NCI-H524 treated with DMSO at 0.1 percent for 48 hours (cell line): ENCODE measurements at regions not wholly inside any gene's neighbourhood (a gene's known extent, or its start where the extent isn't known, plus 50 kb on each side); places are given as distances from the start of the nearest gene placed in this dataset.

ENCODE experiments used
- DNase-seq: peaks from one replicate; lab custom pipeline; 2025; lab: John Stamatoyannopoulos, UW

DNA sequence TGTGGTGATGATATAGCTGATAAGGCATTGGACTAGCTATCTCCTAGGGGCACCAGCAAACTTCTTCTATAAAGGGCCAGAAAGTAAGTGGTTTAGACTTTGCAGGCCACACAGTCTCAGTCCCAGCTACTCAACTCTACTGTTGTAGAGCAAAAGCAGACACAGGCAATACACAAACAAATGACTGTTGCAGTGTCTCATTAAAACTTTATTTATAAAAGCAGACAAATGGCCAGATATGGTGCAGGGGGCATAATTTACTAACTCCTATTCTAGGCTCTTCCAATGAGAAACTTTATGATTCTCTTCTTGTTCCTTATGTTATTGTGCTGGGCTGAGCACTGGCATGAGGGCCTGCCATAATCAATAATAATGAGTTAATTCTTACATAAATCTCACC, 176.8 kb upstream of the POU3F1 start:
- no peak for DNase-seq

GRCh38 chr1:38222891-38223290, 176.3 kb upstream of the POU3F1 start:
- no peak for DNase-seq

DNA sequence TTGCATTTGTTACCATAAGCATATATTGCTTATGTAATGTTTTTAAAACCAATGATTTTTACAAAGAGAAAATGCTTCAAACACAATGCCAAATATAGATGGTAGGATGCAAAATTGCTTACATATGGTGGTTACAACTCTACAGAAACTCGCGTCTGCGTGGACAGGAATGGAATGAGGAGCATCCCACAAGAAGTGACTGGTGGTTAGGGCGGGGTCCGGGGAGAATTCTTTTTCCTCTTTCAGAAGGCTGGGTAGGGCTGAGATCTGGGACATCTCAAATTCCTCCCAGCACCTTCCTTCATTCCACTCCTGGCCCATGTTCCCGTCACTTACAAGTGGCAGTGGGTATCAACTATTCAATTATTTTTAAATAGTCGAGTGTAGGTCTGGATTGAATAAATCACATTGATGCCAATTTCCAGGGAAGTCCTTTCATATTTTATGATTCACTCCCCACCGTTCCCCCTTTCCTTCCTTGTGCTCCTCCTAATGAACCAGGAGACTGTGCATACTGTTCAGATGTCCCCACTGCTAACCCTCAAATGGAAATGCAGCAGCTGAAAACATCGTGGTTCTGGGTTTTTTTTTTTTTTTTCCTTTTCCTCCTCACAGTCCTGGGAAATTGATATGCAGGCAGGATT, 174.5 kb upstream of the POU3F1 start:
- DNase-seq = no peak

- no peak for DNase-seq
These were observed 170.7 kb upstream of the POU3F1 start for GRCh38 chr1:38217316-38217715.

DNA sequence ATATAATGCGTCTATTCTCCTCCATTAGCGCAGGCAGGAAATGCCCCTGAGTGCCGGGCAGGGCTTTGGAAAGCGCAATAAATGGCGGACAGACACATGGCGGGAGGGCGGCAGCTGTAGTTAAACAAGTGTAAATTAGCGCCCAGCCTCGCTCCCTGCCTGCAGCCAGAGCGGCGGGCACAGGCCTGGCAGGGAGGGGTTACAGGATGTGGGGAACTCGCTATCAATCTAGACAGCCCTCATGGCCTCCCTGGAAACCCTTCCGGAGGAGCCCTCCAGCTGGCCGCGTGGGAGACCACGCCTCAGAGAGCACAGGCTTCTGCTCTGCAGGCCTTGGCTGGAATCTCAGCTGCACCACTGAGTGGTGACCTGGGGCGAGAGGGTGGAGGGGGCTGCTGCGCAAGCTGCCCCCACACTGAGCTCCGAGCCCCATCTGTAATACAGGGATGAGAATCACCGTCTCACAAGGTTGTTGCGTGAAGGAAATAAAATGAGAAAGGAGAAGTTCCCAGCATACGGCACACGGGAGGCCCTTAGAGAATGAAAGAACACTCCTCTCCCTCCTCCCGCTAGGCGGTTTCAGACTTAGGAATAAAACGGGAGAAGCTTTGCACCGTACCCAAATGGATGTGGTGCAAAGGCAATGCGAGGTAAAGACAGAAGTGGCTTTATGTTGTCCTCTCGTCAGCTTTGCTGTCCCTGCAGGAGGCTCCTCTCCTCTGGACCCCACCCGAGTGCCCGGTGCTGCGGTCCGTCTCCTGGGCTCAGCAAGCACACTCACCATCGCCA, 167.2 kb upstream of the POU3F1 start:
- no peak for DNase-seq

GRCh38 chr1:38210895-38211177, 164.2 kb upstream of the POU3F1 start:
- no peak for DNase-seq

DNA sequence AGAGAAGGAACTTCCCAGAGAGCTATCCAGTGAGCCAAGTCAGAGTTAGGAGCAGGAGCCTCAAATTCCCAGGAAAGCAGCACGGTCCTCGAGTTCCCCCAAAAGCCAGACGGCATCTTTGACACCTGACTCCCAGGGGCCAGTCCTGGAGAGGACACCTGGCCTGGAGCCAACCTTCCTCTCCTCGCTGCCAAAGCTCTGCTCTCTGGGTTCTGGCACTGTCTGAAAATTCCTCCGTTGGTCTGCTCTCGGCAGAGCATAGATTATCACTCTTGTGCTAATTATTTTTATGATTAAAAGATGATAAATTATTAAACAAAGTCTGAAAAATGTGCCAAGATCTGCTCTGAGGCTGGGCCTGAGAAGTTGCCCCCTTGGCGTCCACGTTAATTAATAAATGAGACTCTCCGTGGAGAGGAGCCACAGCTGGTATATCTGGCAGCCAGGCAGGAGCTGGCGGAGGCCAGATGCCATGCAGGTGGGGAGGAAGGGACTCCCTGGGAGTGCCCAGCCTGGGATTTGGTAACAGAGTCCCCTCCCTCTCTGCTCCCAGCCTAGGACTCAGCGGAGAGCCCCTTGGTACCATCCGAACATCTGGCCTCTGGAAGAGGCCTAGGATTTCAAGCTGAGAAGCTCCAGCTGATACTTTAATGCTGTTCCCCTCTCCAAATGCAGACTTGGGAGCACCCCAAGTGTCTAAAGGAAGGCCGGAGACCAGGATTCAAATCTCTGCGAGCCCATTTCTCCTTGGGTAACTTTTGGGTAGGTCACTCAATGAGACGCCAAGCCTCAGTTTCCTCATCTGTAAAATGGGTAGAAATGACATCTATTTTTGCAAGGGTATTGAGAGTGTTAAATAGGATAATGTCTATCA, 163.7 kb upstream of the POU3F1 start:
- peak; percentile 79 for DNase-seq

- DNase-seq = no peak
These were observed 162.4 kb upstream of the POU3F1 start for GRCh38 chr1:38208716-38209632.

- no peak for DNase-seq
These were observed 161.3 kb upstream of the POU3F1 start for GRCh38 chr1:38207906-38208305.

- no peak for DNase-seq
These were observed 160.7 kb upstream of the POU3F1 start for GRCh38 chr1:38207275-38207674.

DNA sequence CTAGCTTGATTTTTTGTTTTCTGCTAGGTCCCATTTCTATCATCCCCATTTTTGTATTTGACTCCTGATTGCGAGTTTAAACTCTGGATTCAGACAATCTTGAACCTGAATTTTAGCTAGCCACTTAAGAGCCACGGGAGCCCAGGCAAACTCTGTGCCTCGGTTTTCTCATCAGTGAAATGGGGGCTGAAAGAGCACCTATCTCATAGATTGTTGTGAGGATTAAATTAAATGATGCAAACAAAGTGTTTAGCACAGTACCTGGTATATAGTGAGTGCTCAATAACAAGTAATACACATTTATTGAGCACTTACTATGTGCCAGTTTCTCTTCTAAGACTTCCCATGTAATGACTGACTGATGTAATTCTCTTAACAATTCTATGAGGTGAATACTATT, 158.1 kb upstream of the POU3F1 start:
- DNase-seq = no peak

GRCh38 chr1:38203441-38203840, 156.8 kb upstream of the POU3F1 start:
- no peak for DNase-seq

GRCh38 chr1:38201431-38201830, 154.8 kb upstream of the POU3F1 start:
- DNase-seq = no peak

DNA sequence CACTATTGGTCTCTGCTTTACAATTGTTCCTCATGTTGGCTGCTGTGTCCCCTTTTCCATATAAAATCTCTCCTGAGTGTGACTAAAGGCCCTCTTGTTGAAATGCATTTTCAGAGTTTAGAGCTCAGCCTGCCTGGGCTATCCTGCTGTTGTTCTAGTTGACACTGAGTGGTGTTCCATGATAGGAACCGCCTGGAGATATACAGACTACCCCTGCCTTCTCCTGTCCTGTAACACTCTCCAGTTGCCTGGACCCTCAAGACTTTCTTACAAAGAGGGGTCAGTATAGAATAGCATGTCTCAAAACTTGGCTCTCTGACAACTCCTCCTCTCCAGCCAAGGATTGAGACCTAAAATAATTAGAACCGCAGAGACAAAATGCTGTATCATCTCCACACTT, 152.0 kb upstream of the POU3F1 start:
- no peak for DNase-seq

GRCh38 chr1:38198099-38198498, 151.5 kb upstream of the POU3F1 start:
- DNase-seq = no peak

- no peak for DNase-seq
These were observed 150.9 kb upstream of the POU3F1 start for GRCh38 chr1:38197312-38198061.

DNA sequence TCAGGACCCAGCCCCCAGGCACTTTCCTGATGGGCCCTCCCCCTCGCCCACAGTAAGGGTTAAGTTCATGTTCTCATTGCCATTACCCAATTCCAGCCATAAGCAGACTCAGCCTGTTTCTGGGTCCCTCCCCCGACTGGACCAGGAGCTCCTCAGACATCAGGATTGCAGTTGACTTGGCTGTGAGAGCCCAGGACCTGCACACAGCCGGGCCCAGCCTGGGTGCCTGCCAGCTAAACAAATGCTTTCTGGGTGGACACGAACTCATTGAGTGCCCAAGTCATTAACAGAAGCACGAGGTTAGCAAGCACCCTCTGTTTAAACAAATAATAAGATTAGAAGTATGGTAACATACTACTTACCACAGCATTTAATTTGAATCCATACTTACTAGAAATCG, 147.9 kb upstream of the POU3F1 start:
- DNase-seq = peak; percentile 59

- peak; percentile 12 for DNase-seq
These were observed 146.4 kb upstream of the POU3F1 start for GRCh38 chr1:38193040-38193439.

DNA sequence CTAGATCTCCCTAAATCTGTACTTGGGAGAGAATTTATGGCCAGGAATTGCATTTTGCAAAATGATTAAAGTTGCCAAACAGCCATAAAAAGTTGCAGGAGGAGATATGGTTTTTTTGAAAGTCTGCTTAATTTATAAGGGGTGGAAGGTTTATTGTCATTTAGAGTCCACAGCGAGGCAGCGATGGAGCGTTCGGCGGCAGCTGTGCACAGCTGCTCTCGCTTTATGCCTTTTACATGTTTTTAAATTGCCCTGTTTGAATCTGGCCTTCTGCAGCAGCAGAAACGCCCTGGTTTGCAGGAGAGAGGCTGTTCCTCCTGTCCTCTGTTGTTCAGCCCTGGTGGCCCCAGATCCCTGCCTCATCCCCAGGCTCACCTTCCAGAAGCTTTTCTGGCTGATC, 144.9 kb upstream of the POU3F1 start:
- no peak for DNase-seq

DNA sequence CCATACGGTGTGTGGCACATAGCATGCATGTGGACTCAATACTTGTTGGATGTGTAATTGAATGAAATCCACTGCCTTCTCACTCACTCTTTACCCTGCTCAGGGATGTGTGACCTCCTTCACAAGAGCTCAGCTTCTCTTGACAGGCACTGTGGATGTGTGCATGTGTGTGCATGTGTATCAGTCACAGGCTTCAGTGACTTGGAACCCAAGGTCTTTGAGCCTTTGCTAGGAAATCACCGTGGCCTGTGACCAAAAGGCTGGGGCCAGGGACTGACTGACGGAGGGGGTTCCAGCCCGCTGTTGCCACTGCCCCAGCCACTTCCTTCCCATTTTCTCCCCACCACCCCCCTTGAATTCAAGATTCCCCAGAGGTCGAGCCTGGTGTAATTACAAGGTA, 144.4 kb upstream of the POU3F1 start:
- no peak for DNase-seq

DNA sequence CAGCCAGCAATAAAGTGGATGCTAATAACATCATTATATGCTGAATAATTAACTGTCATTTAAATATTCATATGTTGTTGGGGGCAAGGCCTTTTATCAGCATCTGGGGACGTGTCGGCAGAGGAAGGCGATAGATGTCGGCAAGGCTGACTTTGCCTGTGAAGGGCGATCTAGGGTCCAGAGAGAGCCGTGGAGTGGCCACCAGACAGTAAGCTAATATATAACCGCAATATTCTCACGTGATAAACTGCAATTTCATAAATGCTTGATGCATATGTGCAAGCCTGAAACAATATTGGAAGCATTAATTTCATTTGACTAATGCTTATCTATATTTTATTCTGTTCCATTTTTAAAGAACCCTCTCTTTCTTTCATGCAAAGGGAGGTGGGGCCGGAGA, 141.0 kb upstream of the POU3F1 start:
- DNase-seq = no peak
